Activated CD4-positive, alpha-beta T cell treated with anti-CD3 and anti-CD28 coated beads, Interleukin-2, Interleukin-6, amounts not matched to agents 100 ng/mL and 50 ng/mL, durations not matched to agents 16 hours and 8 hours (primary cell): ENCODE measurements at regions not wholly inside any gene's neighbourhood (a gene's known extent, or its start where the extent isn't known, plus 50 kb on each side); places are given as distances from the start of the nearest gene placed in this dataset.

Experiments
- DNase-seq: peaks from one replicate; pipeline ENCODE4 v3.0.0-alpha.2; 2020

GRCh38 chr10:131014271-131014670, 297.2 kb downstream of the TCERG1L start:
- DNase-seq, result no peak

- DNase-seq, result no peak
Observed at GRCh38 chr10:131015271-131015670, 296.2 kb downstream of the TCERG1L start.

GRCh38 chr10:131016556-131016955, 295.0 kb downstream of the TCERG1L start:
- DNase-seq, result no peak

- DNase-seq, result no peak
Observed at GRCh38 chr10:131017566-131018285, 293.8 kb downstream of the TCERG1L start.

- DNase-seq, result no peak
Observed at GRCh38 chr10:131018886-131019500, 292.5 kb downstream of the TCERG1L start.

- no peak for DNase-seq
Observed at GRCh38 chr10:131019696-131020095, 291.8 kb downstream of the TCERG1L start.

GRCh38 chr10:131020775-131021174, 290.7 kb downstream of the TCERG1L start:
- DNase-seq, result no peak

GRCh38 chr10:131021246-131021895, 290.1 kb downstream of the TCERG1L start:
- no peak for DNase-seq

GRCh38 chr10:131021969-131022368, 289.6 kb downstream of the TCERG1L start:
- no peak for DNase-seq

GRCh38 chr10:131022369-131022768, 289.2 kb downstream of the TCERG1L start:
- no peak for DNase-seq

GRCh38 chr10:131022981-131023380, 288.5 kb downstream of the TCERG1L start:
- no peak for DNase-seq

- no peak for DNase-seq
Observed at GRCh38 chr10:131024259-131025131, 287.0 kb downstream of the TCERG1L start.

GRCh38 chr10:131025333-131025732, 286.2 kb downstream of the TCERG1L start:
- no peak for DNase-seq

- DNase-seq, result no peak
Observed at GRCh38 chr10:131027256-131027655, 284.3 kb downstream of the TCERG1L start.

- DNase-seq, result no peak
Observed at GRCh38 chr10:131031346-131031745, 280.2 kb downstream of the TCERG1L start.

GRCh38 chr10:131032329-131033165, 279.0 kb downstream of the TCERG1L start:
- no peak for DNase-seq

- no peak for DNase-seq
Observed at GRCh38 chr10:131033166-131034085, 278.1 kb downstream of the TCERG1L start.

- DNase-seq, result no peak
Observed at GRCh38 chr10:131034451-131034850, 277.1 kb downstream of the TCERG1L start.

GRCh38 chr10:131035779-131036178, 275.7 kb downstream of the TCERG1L start:
- no peak for DNase-seq

GRCh38 chr10:131038056-131038455, 273.5 kb downstream of the TCERG1L start:
- DNase-seq, result no peak

- no peak for DNase-seq
Observed at GRCh38 chr10:131041031-131041430, 270.5 kb downstream of the TCERG1L start.
